Heart left ventricle (tissue), 16 donors: ENCODE measurements at regions not wholly inside any gene's neighbourhood (a gene's known extent, or its start where the extent isn't known, plus 50 kb on each side); places are given as distances from the start of the nearest gene placed in this dataset.
"Not testable (repeated sequence)": the region's sequence is repeated elsewhere in the genome, so short reads cannot be mapped to it uniquely, and the experiment has no call there.

Source experiments
- ATAC-seq, 4 donors: fragments of 200-7000 bp; cut with Tn5 transposase; one replicate each; pipeline ENCODE4 v1.9.1; 2020 to 2022; ENCODE audit warnings: moderate library complexity in 4 of 4, mild to moderate bottlenecking in 3 of 4, moderate number of reproducible peaks in 1 of 4
- DNase-seq, 5 donors: peaks; one replicate each; pipeline ENCODE4 v3.0.0-alpha.2; 2020
- H3K27ac ChIP-seq, 12 donors: fragments of 200-600 bp; sonication (generic) in 4 of 12; one replicate each; pipeline versions ENCODE4 v1.5.0 to v1.8.0; 2016 to 2022; ENCODE audit warnings: mild to moderate bottlenecking in 2 of 12
- H3K27me3 ChIP-seq, 9 donors: fragments of 200-600 bp; sonication (generic) in 2 of 9; one replicate each; pipeline versions ENCODE4 v1.5.1 to v1.8.0; 2016 to 2022; ENCODE audit warnings: mild to moderate bottlenecking in 3 of 9
- H3K36me3 ChIP-seq, 9 donors: fragments of 200-600 bp; sonication (generic) in 2 of 9; one replicate each; pipeline versions ENCODE4 v1.5.0 to v1.8.0; 2018 to 2022; ENCODE audit warnings: mild to moderate bottlenecking in 2 of 9
- H3K4me1 ChIP-seq, 12 donors: fragments of 200-600 bp; sonication (generic) in 4 of 12; one replicate each; pipeline versions ENCODE4 v1.5.0 to v1.8.0; 2016 to 2022; ENCODE audit warnings: mild to moderate bottlenecking in 3 of 12
- H3K4me3 ChIP-seq, 12 donors: fragments of 200-600 bp; sonication (generic) in 4 of 12; one replicate each; pipeline versions ENCODE4 v1.5.0 to v1.8.0; 2017 to 2022; ENCODE audit warnings: mild to moderate bottlenecking in 9 of 12, moderate library complexity in 4 of 12
- H3K9me3 ChIP-seq, 12 donors: fragments of 200-600 bp; sonication (generic) in 4 of 12; one replicate each; pipeline versions ENCODE4 v1.5.0 to v1.8.0; 2016 to 2022; ENCODE audit warnings: mild to moderate bottlenecking in 1 of 12
- CTCF ChIP-seq, 12 donors: fragments of 200-600 bp; sonication (generic) in 4 of 12; IDR thresholded peaks; one replicate each; pipeline versions ENCODE4 v1.5.0 to v1.8.0; 2018 to 2022; ENCODE audit warnings: antibody characterized with exemption in 12 of 12, mild to moderate bottlenecking in 5 of 12
- POLR2A ChIP-seq, 2 donors: fragments of 450-650 bp; IDR thresholded peaks; one replicate each; pipeline ENCODE4 v1.6.1; 2017; ENCODE audit warnings: antibody characterized with exemption in 2 of 2, mild to moderate bottlenecking in 2 of 2, moderate library complexity in 2 of 2
- WGBS, 4 donors: extraction: QIAGEN DNeasy Blood & Tissue Kit in 2 of 4; methylation state at CpG; one replicate each; pipeline versions ENCODE4 v1.1.5 to v1.1.7; 2013 to 2018; 5-methylcytosine and 5-hydroxymethylcytosine counted together
- intact Hi-C, 10 donors: fragments of 100-400 bp; cut with DNase I; formaldehyde crosslinking; loops; one replicate each; pipeline versions ENCODE4 v1.11.1 to v1.14.2; 2022
- donor health status: ischemic (EF 13 %, LVEDD 7.1; RV severe dilation, severe dysfunction).
- donor health status: healthy with polysubstance abuse.
- donor health status: DM: no; HTN: yes; CAD: no.
- donor health status: DM: no; HTN: no; CAD: no.
- donor health status: ischemic (EF 25% LVEDD 6.9; RV normal size, moderate dysfunction).
- donor health status: ischemic (EF 25% LVEDD 5.7; RV mildly dilated, moderate dysfunction).
- donor health status: healthy.
- donor health status: DM: yes; HTN: yes; CAD: no.
- donor health status: ischemic (EF 35%, LVEDD 5.7; RV mildly dilated, moderate dysfunction).
- donor health status: nonischemic (EF 11% LVEDD 7.7; RV severe dilation, severe dysfunction).
- donor health status: DM: yes; HTN: yes; CAD: no.
- donor health status: PGD.
- donor health status: ischemic (EF 29% LVEDD 5.4; RV normal size, mild dysfunction).
- donor health status: nonischemic (EF 23%, LVEDD 6.1; RV moderate dilation, normal function).

GRCh38 chrX:95505721-95506120, 1178.9 kb upstream of the DIAPH2 start:
- TF ChIP-seq CTCF (IDR thresholded peaks at IDR 0.05) (no peak), POLR2A (IDR thresholded peaks at IDR 0.05) (no peak)
- no peaks in the 10 kb centered on the region for H3K4me1 ChIP-seq
- no peaks in the 10 kb centered on the region for H3K36me3 ChIP-seq
- no peak for DNase-seq
- intact Hi-C loops = no loop called here
- H3K27me3 ChIP-seq = no peaks in the 10 kb centered on the region
- no peak for ATAC-seq
- H3K9me3 ChIP-seq = peaks cover 0 to 7% (median 0%) of the 10 kb centered on the region in 12 donors
- H3K4me3 ChIP-seq = no peak overlapping the region
- no peak overlapping the region for H3K27ac ChIP-seq

- no peaks in the 10 kb centered on the region for H3K27me3 ChIP-seq
- TF ChIP-seq CTCF (IDR thresholded peaks at IDR 0.05) = no peak
- TF ChIP-seq POLR2A (IDR thresholded peaks at IDR 0.05) = no peak
- H3K4me1 ChIP-seq = no peaks in the 10 kb centered on the region
- H3K27ac ChIP-seq = no peak overlapping the region
- ATAC-seq (no peak), DNase-seq (no peak)
- 65 to 76% (median 67%) methylated on average over 2 of the region's 2 CpGs for WGBS, 4 donors
- H3K36me3 ChIP-seq = no peaks in the 10 kb centered on the region
- H3K4me3 ChIP-seq = no peak overlapping the region
- H3K9me3 ChIP-seq = peaks cover 0 to 7% (median 0%) of the 10 kb centered on the region in 12 donors
- intact Hi-C loops = no loop called here
These were observed 1175.2 kb upstream of the DIAPH2 start for GRCh38 chrX:95509474-95509873.

- H3K27ac ChIP-seq, ATAC-seq, H3K27me3 ChIP-seq, H3K36me3 ChIP-seq, H3K4me1 ChIP-seq, intact Hi-C loops, H3K9me3 ChIP-seq, H3K4me3 ChIP-seq, DNase-seq: not testable (repeated sequence)
- 75 to 87% (median 85%) methylated on average over 5 of the region's 5 CpGs for WGBS, 4 donors
These were observed 1160.6 kb upstream of the DIAPH2 start for GRCh38 chrX:95524018-95524417.

- intact Hi-C loops = no loop called here
- no peak for TF ChIP-seq CTCF (IDR thresholded peaks at IDR 0.05)
- TF ChIP-seq POLR2A (IDR thresholded peaks at IDR 0.05) = no peak
- Histone ChIP-seq H3K36me3 (no peaks in the 10 kb centered on the region), H3K4me3 (no peak overlapping the region), H3K4me1 (no peaks in the 10 kb centered on the region), H3K27ac (no peak overlapping the region), H3K27me3 (peaks cover 0 to 7% (median 0%) of the 10 kb centered on the region in 9 donors), H3K9me3 (no peaks in the 10 kb centered on the region)
- DNase-seq (no peak), ATAC-seq (no peak)
- 73 to 91% (median 78%) methylated on average over 1 of the region's 1 CpG for WGBS, 4 donors
These were observed 1148.5 kb upstream of the DIAPH2 start for GRCh38 chrX:95536111-95536510.

GRCh38 chrX:95536661-95537060, 1148.0 kb upstream of the DIAPH2 start:
- no peak for TF ChIP-seq CTCF (IDR thresholded peaks at IDR 0.05)
- no peak for TF ChIP-seq POLR2A (IDR thresholded peaks at IDR 0.05)
- Histone ChIP-seq H3K4me3 (no peak overlapping the region), H3K27ac (no peak overlapping the region), H3K27me3 (peaks cover 0 to 7% (median 0%) of the 10 kb centered on the region in 9 donors), H3K9me3 (no peaks in the 10 kb centered on the region), H3K4me1 (no peaks in the 10 kb centered on the region), H3K36me3 (no peaks in the 10 kb centered on the region)
- DNase-seq (no peak), ATAC-seq (no peak)
- intact Hi-C loops = no loop called here
